ENCODE measurements at regions not wholly inside any gene's neighbourhood (a gene's known extent, or its start where the extent isn't known, plus 50 kb on each side); places are given as distances from the start of the nearest gene placed in this dataset.

DNA sequence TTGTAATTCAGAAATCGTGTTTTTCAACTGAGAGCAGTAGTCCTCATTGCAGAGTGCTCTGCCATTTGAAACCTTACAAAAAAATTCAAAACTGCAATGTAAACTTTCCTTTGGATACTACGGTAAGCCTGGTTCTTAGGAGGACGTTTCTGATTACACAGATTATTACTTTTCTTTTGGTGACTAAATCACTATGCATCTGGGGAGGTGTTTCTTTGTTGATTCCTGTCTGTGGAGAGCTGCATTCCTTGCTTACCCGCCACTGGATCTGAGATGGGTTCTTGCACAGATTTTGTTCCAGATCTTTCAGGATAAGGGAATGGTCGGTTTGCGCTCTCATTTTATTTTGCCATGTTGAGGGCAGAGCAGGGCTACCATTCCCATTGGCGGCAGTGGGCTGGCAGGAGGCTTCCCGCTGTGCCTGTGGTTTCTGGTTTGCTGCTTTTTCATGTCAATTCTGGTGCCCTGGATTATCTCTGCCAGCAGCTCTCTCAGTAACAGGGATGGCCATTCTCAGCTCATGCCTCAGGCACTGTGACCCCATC lies 485.1 kb downstream of the GLRX3 start:
- dilution Hi-C loops (cut with MboI; ENCODE audit: extremely low pct_ligation_motif_present, low sequenced_read_pairs), result no loop called here
- H2AFZ ChIP-seq (ENCODE audit: control insufficient read depth, low read length), result no peak overlapping the region

DNA sequence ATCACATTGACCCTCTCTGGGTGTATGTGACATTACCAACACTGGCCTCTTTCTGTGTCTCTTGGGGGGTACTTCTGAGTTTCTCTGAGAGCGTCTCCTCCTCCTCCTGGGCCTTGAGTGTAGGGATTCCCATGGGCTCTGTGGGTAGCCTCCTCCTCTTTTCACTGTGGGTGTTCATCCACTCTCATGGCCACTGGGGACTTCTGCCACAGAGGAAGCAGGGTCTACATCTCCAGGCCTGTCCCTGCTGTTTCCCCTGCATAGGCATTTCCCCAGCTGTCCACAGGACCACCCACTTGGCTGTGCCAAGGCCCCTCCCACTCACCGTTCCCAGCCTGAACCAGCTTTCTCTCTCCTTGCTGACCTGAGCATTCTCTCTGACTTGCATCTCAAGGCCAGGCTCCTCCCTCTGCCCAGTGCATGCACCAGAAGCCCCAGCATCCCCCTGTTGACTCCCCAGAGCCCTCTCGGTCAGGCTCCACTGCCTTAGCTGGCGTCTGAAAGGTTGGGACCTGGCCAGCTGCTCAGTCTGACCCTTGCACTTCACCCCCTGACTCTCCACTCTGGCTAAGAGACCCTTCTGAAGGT lies 487.6 kb downstream of the GLRX3 start:
- dilution Hi-C loops (cut with MboI; ENCODE audit: extremely low pct_ligation_motif_present, low sequenced_read_pairs), result no loop called here
- Histone ChIP-seq H3K79me2 (ENCODE audit: control insufficient read depth, insufficient read depth, low read length) (no peaks in the 10 kb centered on the region), H3K9me3 (ENCODE audit: control insufficient read depth, low read depth, low read length) (peaks cover 10% of the 10 kb centered on the region), H2AFZ (ENCODE audit: control insufficient read depth, low read length) (no peak overlapping the region), H3K4me1 (ENCODE audit: control insufficient read depth, extremely low read depth, insufficient read depth, low read length) (no peaks in the 10 kb centered on the region), H3K36me3 (ENCODE audit: control insufficient read depth in 2 of 2, extremely low read depth in 1 of 2, insufficient read depth in 2 of 2, low read length in 2 of 2) (no peaks in the 10 kb centered on the region), H3K9me1 (ENCODE audit: control insufficient read depth, extremely low read depth, insufficient read depth, low read length) (no peaks in the 10 kb centered on the region), H3K27me3 (ENCODE audit: control insufficient read depth, extremely low read depth, insufficient read depth, low read length) (no peaks in the 10 kb centered on the region), H3K9ac (ENCODE audit: control insufficient read depth, extremely low read depth, insufficient read depth, low read length) (no peak overlapping the region), H3K27ac (ENCODE audit: control insufficient read depth, insufficient read depth, low read length) (no peak overlapping the region), H3K4me2 (ENCODE audit: control insufficient read depth, extremely low read depth, insufficient read depth, low read depth, low read length) (no peak overlapping the region), H3K4me3 (ENCODE audit: control insufficient read depth in 2 of 3, extremely low read depth in 1 of 3, insufficient read depth in 2 of 3, low read depth in 1 of 3, low read length in 3 of 3) (no peak overlapping the region), H4K20me1 (ENCODE audit: control insufficient read depth, extremely low read depth, insufficient read depth, low read length) (no peaks in the 10 kb centered on the region)
- TF ChIP-seq, protein P1, sequence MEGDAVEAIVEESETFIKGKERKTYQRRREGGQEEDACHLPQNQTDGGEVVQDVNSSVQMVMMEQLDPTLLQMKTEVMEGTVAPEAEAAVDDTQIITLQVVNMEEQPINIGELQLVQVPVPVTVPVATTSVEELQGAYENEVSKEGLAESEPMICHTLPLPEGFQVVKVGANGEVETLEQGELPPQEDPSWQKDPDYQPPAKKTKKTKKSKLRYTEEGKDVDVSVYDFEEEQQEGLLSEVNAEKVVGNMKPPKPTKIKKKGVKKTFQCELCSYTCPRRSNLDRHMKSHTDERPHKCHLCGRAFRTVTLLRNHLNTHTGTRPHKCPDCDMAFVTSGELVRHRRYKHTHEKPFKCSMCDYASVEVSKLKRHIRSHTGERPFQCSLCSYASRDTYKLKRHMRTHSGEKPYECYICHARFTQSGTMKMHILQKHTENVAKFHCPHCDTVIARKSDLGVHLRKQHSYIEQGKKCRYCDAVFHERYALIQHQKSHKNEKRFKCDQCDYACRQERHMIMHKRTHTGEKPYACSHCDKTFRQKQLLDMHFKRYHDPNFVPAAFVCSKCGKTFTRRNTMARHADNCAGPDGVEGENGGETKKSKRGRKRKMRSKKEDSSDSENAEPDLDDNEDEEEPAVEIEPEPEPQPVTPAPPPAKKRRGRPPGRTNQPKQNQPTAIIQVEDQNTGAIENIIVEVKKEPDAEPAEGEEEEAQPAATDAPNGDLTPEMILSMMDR (optimal IDR thresholded peaks at IDR 0.05 in 1 of 3, IDR thresholded peaks at IDR 0.05 in 1 of 3, conservative IDR thresholded peaks at IDR 0.05 in 1 of 3; ENCODE audit: extremely low read depth in 1 of 3, insufficient read depth in 2 of 3, low read length in 3 of 3), result no peak
- no peak for TF ChIP-seq EZH2 (IDR thresholded peaks at IDR 0.05; ENCODE audit: low read length)
- DNase-seq (ENCODE audit: low read depth, low spot score), result no peak
- no peak for FAIRE-seq

More for the DNA sequence above, 485.1 kb downstream of the GLRX3 start:
- FAIRE-seq, result no peak
- Histone ChIP-seq H3K9ac (ENCODE audit: control insufficient read depth, extremely low read depth, insufficient read depth, low read length) (no peak overlapping the region), H3K79me2 (ENCODE audit: control insufficient read depth, insufficient read depth, low read length) (no peaks in the 10 kb centered on the region), H3K9me3 (ENCODE audit: control insufficient read depth, low read depth, low read length) (peaks cover 10% of the 10 kb centered on the region), H3K27ac (ENCODE audit: control insufficient read depth, insufficient read depth, low read length) (no peak overlapping the region), H3K4me2 (ENCODE audit: control insufficient read depth, extremely low read depth, insufficient read depth, low read depth, low read length) (no peak overlapping the region), H3K4me3 (ENCODE audit: control insufficient read depth in 2 of 3, extremely low read depth in 1 of 3, insufficient read depth in 2 of 3, low read depth in 1 of 3, low read length in 3 of 3) (no peak overlapping the region), H3K9me1 (ENCODE audit: control insufficient read depth, extremely low read depth, insufficient read depth, low read length) (no peaks in the 10 kb centered on the region), H3K4me1 (ENCODE audit: control insufficient read depth, extremely low read depth, insufficient read depth, low read length) (no peaks in the 10 kb centered on the region), H3K36me3 (ENCODE audit: control insufficient read depth in 2 of 2, extremely low read depth in 1 of 2, insufficient read depth in 2 of 2, low read length in 2 of 2) (no peaks in the 10 kb centered on the region), H3K27me3 (ENCODE audit: control insufficient read depth, extremely low read depth, insufficient read depth, low read length) (no peaks in the 10 kb centered on the region), H4K20me1 (ENCODE audit: control insufficient read depth, extremely low read depth, insufficient read depth, low read length) (no peaks in the 10 kb centered on the region)
- no peak for DNase-seq (ENCODE audit: low read depth, low spot score)
- TF ChIP-seq EZH2 (IDR thresholded peaks at IDR 0.05; ENCODE audit: low read length), result no peak
- TF ChIP-seq, protein P1 (optimal IDR thresholded peaks at IDR 0.05 in 1 of 3, IDR thresholded peaks at IDR 0.05 in 1 of 3, conservative IDR thresholded peaks at IDR 0.05 in 1 of 3; ENCODE audit: extremely low read depth in 1 of 3, insufficient read depth in 2 of 3, low read length in 3 of 3), result no peak
